CD4-positive, alpha-beta T cell treated with Interleukin-4 for 1 hour (primary cell): ENCODE measurements at regions not wholly inside any gene's neighbourhood (a gene's known extent, or its start where the extent isn't known, plus 50 kb on each side); places are given as distances from the start of the nearest gene placed in this dataset.

Experiments
- DNase-seq, 2 donors: peaks; one replicate each; pipeline ENCODE4 v3.0.0-alpha.2; 2020 to 2022

GRCh38 chr22:47995264-47995627 lies 1232.8 kb downstream of the TBC1D22A start:
- no peak for DNase-seq

GRCh38 chr22:47994601-47995263 lies 1232.3 kb downstream of the TBC1D22A start:
- DNase-seq, result no peak

GRCh38 chr22:47994045-47994444 lies 1231.6 kb downstream of the TBC1D22A start:
- DNase-seq, result no peak

GRCh38 chr22:47990481-47990880 lies 1228.0 kb downstream of the TBC1D22A start:
- DNase-seq, result no peak

- no peak for DNase-seq
Measured at GRCh38 chr22:47987885-47988515, 1225.5 kb downstream of the TBC1D22A start.

GRCh38 chr22:47976219-47976618 lies 1213.8 kb downstream of the TBC1D22A start:
- DNase-seq, result no peak

- no peak for DNase-seq
Measured at GRCh38 chr22:47967831-47968230, 1205.4 kb downstream of the TBC1D22A start.

GRCh38 chr22:47966316-47966715 lies 1203.9 kb downstream of the TBC1D22A start:
- DNase-seq, result no peak

- no peak for DNase-seq
Measured at GRCh38 chr22:47965896-47966295, 1203.4 kb downstream of the TBC1D22A start.

- DNase-seq, result no peak
Measured at GRCh38 chr22:47965066-47965465, 1202.6 kb downstream of the TBC1D22A start.

GRCh38 chr22:47963660-47964059 lies 1201.2 kb downstream of the TBC1D22A start:
- no peak for DNase-seq

GRCh38 chr22:47957649-47958048 lies 1195.2 kb downstream of the TBC1D22A start:
- no peak for DNase-seq

- no peak for DNase-seq
Measured at GRCh38 chr22:47954107-47954506, 1191.7 kb downstream of the TBC1D22A start.

GRCh38 chr22:47944941-47945340 lies 1182.5 kb downstream of the TBC1D22A start:
- DNase-seq, result no peak

- DNase-seq, result no peak
Measured at GRCh38 chr22:47943729-47944700, 1181.6 kb downstream of the TBC1D22A start.

GRCh38 chr22:47940211-47940610 lies 1177.8 kb downstream of the TBC1D22A start:
- DNase-seq, result no peak

GRCh38 chr22:47933891-47934290 lies 1171.4 kb downstream of the TBC1D22A start:
- DNase-seq, result no peak

GRCh38 chr22:47933226-47933625 lies 1170.8 kb downstream of the TBC1D22A start:
- DNase-seq, result no peak

- DNase-seq, result no peak
Measured at GRCh38 chr22:47929646-47930185, 1167.3 kb downstream of the TBC1D22A start.

GRCh38 chr22:47929073-47929472 lies 1166.6 kb downstream of the TBC1D22A start:
- no peak for DNase-seq

GRCh38 chr22:47928631-47929030 lies 1166.2 kb downstream of the TBC1D22A start:
- no peak for DNase-seq

GRCh38 chr22:47927648-47928210 lies 1165.3 kb downstream of the TBC1D22A start:
- no peak for DNase-seq

- no peak for DNase-seq
Measured at GRCh38 chr22:47923011-47923427, 1160.6 kb downstream of the TBC1D22A start.
